SH-SY5Y (cell line): ENCODE measurements at regions not wholly inside any gene's neighbourhood (a gene's known extent, or its start where the extent isn't known, plus 50 kb on each side); places are given as distances from the start of the nearest gene placed in this dataset.

Experiments used
- GATA2 ChIP-seq: IDR thresholded peaks from 2 replicates; pipeline ENCODE4 v1.6.1; 2011; ENCODE audit warnings: mild to moderate bottlenecking, low read depth, low read length
- GATA3 ChIP-seq: IDR thresholded peaks from 2 replicates; pipeline ENCODE4 v1.6.1; 2011; ENCODE audit warnings: low read depth, mild to moderate bottlenecking, low read length, moderate library complexity

DNA sequence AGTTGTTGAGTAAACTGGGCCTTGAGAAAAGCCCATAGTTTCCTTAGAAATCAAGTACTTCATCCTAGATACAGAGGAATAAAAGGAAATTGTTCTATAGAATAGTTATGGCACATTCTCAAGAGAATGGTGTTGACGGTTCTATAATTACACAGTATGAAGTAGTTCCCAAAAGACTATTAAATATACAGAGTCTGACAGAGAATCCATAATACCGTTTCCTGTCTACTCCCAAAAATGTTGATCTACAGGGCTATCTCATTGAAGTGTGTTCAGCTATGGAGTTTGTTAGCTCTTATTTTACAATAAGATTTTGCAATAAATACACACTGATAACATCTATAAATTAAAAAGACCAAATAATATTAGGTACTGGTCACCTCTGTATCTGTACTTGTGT lies 799.7 kb downstream of the RPS29 start:
- TF ChIP-seq GATA3 (no peak), GATA2 (no peak)

DNA sequence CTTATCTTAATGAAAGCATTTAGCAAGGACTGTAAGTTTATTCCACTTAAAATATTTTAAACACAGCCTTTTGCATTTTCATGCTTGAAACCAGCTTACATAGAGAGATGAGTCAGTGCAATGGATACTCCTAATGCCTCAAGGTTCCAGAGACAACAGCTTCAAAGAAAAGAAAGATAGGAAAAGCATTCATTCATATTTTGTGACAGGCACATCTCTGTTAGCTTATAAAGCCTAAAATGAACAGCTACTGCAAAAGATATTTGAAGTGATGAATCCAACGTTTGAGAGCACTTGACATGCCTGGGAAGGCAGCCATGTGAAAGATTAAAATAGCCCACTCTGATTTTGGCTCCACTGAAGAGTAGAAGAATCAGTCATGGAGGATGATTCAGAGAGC lies 814.5 kb downstream of the RPS29 start:
- TF ChIP-seq GATA2, result no peak
- TF ChIP-seq GATA3, result no peak

GRCh38 chr14:48751293-48751692 lies 834.9 kb downstream of the RPS29 start:
- TF ChIP-seq GATA3 (no peak), GATA2 (no peak)

DNA sequence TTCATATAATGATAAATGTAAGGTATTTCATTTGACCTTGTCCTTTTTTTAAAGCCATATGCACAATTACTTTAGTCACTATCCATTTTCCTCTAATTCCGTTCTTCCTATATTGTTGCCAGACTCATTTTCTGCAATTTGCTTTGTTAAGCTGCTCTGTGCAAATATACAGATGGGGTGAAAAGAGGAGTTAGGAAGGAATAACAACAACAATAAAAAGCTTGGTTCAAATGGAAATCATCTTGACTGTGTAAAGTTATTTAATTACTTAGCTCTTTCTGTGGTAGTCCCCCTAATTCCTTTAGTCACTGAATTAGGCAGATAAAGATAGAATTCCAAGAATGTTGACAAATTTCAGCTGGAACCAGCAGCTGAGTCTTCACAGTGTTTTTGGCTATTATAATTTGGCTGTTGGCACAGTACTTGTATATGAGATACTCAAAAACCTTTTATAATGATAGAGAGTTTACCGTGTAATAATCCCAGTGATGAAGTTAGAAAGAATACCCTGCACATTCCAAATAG lies 838.0 kb downstream of the RPS29 start:
- TF ChIP-seq GATA3 (no peak), GATA2 (no peak)

DNA sequence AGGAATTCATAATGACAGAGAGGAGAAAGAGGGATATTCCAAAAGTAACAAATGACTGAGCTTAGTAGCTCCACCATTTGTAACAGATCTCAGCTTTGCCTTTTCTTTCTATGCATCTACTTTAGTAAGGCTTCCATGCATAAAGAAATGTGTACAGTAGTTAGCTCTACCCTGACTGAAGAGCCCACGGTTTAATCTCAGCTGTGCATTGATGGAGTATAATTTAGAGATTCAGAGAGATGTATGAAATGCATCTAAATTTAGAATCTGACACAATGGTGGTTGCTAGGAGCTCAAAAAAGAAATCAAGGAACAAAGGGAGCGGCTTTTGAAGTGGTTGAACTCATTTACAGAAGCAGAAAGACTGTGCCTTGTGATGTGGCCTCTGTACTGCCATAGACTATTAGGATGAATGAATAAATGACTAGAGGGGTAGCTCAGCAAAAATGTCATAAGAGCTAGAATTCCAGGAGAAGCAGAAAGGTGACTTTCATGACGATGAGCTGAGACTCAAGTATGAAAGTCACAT lies 838.6 kb downstream of the RPS29 start:
- no peak for TF ChIP-seq GATA2
- TF ChIP-seq GATA3, result no peak

DNA sequence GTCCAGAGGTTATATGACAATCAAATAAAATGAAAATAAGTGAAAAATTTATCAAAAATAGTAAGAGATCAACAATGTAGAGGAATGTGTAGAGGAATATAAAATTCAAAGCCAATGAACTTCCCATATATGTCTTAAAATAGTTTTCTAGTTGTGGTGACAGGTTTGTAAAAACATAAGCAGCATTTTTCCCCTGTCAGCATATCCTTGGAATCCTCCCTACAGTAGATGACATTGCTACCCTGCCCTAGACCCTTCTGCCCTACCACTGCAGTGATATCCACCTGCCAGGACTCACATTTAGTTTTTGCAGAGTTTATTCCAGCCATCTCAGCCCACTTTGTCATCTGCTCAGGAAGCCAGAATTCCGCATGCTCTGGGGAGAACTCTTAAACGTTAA lies 842.0 kb downstream of the RPS29 start:
- no peak for TF ChIP-seq GATA2
- no peak for TF ChIP-seq GATA3

DNA sequence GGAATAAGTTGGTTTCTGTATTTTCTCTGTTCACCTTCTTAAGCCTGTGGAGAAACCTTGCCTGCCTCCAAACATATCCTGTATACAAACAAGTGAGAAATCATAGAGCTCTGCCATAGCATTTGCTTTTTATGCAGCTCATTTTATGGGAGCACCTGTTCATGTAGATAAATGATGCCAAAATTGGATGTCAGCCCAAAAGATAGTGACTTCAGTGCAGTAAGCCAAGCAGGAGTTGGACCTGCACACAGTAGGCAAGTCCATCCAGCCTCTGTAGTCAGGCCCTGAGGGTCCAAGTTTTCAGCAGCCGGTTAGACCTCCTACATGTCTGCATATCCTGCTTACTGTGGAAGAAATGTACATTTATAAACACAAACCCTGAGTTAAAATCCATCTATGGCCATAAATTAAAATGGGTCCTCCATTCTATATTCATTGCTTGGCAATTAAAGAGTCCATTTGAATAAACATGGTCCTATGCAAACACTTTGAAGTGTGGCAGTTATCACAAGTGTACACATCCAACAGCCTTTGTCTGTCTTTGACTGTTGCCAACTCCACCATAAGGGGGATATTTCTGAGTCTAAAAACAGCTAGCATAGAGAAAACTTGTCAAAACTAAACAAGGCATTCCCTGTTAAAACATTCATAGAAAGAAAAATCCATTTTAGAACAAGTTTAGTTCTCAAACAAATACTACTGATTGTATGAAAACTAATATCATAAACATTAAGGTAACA lies 847.8 kb downstream of the RPS29 start:
- TF ChIP-seq GATA3 (no peak), GATA2 (no peak)

GRCh38 chr14:48735607-48736006 lies 850.6 kb downstream of the RPS29 start:
- TF ChIP-seq GATA2 (no peak), GATA3 (no peak)

DNA sequence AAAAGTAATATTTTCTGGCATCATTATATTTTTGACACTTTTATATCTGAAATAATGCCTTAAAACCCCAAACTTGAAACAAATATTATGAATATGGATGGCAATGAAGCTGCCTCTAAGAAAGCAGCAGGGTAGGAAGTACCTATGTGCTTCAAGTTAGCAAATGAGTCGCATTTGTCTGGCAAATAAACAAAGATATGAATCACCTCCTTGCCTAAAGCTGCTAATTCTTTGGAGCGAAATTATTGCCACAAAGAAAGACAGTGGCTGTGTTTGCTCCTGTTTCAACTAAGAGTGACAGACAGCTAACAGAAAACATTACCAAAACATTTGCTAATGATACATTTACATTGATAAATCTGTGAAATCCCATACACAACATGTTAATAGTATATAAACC lies 854.9 kb downstream of the RPS29 start:
- no peak for TF ChIP-seq GATA2
- TF ChIP-seq GATA3, result no peak

DNA sequence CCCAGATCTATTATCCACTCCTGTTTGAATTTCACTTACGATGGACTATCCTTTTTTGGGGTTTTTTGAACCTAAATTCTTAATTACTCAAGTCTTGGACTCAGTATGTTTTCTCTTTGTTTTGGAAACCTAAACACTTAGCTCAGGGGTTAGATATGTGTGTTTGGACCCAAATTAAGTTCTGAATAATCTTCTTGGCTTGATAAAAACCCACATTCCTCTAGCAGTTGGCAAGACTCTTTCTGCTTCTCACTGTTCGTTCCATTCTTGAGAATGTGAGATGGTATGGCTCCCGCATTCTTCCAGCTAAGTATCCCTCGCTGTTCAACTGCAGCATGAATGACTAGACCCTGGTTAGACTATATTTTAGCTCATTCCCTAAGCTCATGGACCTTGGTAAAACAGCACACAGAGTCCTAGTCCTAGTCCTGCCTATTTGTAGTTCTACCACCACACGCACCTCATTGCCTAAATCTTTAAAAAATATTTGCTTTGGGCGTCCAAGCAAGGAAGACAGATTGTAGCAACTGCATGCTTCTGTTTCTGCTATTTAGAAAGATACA lies 860.0 kb downstream of the RPS29 start:
- TF ChIP-seq GATA3 (no peak), GATA2 (no peak)

- TF ChIP-seq GATA3 (no peak), GATA2 (no peak)
Measured at GRCh38 chr14:48725051-48725734, 861.0 kb downstream of the RPS29 start.

GRCh38 chr14:48723841-48724495 lies 862.2 kb downstream of the RPS29 start:
- TF ChIP-seq GATA2 (no peak), GATA3 (no peak)

- TF ChIP-seq GATA2, result no peak
- no peak for TF ChIP-seq GATA3
Measured at GRCh38 chr14:48714366-48714765, 871.8 kb downstream of the RPS29 start.

- TF ChIP-seq GATA3 (no peak), GATA2 (no peak)
Measured at GRCh38 chr14:48710133-48710532, 876.0 kb downstream of the RPS29 start.
